ENCODE measurements at regions not wholly inside any gene's neighbourhood (a gene's known extent, or its start where the extent isn't known, plus 50 kb on each side); places are given as distances from the start of the nearest gene placed in this dataset.
A peak's percentile ranks its signal among the peaks of the same experiment; 100 is the strongest.

- no peaks in the 10 kb centered on the region for H3K4me1 Mint-ChIP-seq
- H3K36me3 Mint-ChIP-seq: no peaks in the 10 kb centered on the region
- no peak for ATAC-seq
Observed at GRCh38 chr1:69377507-69377906, 190.2 kb upstream of the LRRC7 start.

DNA sequence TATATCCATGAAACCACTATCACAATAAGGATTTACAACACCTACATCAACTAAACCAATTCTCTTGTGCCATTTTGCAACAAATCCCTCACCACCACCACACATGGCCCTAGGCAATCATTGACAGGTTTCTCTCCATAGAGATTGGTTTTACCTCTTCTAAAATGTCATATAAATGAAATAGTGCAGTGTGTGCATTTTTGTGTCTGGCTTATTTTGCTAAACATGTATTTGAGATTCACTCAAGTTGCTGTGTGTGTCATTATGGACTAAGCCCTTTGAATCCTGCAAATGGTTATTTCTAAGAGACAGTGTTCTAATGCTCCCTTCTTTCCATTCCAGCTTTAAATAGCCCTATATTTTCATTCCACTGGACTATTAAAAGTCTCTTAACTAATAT lies 179.7 kb upstream of the LRRC7 start:
- DNase-seq (ENCODE audit: low spot score in 2 of 2): no peak
- Mint-ChIP-seq H3K36me3 (no peaks in the 10 kb centered on the region), H3K4me3 (no peak overlapping the region), H3K4me1 (no peaks in the 10 kb centered on the region), H3K27ac (no peak overlapping the region), H3K9me3 (peaks cover 12% of the 10 kb centered on the region)
- no peak for ATAC-seq

More at GRCh38 chr1:69377507-69377906, 190.2 kb upstream of the LRRC7 start:
- Mint-ChIP-seq H3K9me3 (peaks cover 14% of the 10 kb centered on the region), H3K4me3 (no peak overlapping the region), H3K27ac (no peak overlapping the region)
- no peak for DNase-seq (ENCODE audit: low spot score in 2 of 2)

- Mint-ChIP-seq H3K9me3 (peaks cover 9% of the 10 kb centered on the region), H3K36me3 (no peaks in the 10 kb centered on the region), H3K4me3 (no peak overlapping the region), H3K27ac (no peak overlapping the region), H3K4me1 (no peaks in the 10 kb centered on the region)
- DNase-seq (ENCODE audit: low spot score in 2 of 2) (no peak), ATAC-seq (no peak)
Observed at GRCh38 chr1:69400128-69400527, 167.6 kb upstream of the LRRC7 start.

- no peak overlapping the region for H3K27ac Mint-ChIP-seq
- no peak overlapping the region for H3K4me3 Mint-ChIP-seq
- no peaks in the 10 kb centered on the region for H3K36me3 Mint-ChIP-seq
- H3K4me1 Mint-ChIP-seq: no peaks in the 10 kb centered on the region
- DNase-seq (ENCODE audit: low spot score in 2 of 2) (no peak), ATAC-seq (no peak)
- H3K9me3 Mint-ChIP-seq: peaks cover 12% of the 10 kb centered on the region
Observed at GRCh38 chr1:69401879-69402278, 165.8 kb upstream of the LRRC7 start.

DNA sequence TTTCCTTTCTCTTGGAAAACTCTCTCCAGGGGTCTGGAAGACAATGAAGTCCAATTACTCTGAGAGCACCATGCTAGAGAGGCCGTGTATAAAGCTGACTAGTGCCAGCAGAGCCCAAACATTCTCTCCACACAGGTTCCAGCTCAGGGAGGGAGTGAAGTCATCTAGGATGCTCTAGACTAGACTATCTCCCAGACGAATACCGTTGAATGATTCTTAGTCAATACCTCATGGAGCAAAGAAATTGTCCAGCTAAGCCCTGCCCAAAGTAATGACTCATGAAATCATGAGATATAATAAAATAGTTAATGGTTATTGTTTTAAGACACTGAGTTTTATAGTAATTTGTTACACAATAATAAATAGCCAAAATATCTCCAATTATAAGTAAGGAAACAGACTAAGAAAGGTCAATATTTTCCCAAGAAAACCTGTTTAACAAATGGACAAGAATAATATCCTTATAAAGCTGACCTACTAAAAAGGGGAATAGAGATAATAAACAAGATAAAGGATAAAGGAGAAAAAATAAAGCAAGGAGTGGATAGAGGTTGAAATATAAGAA lies 163.9 kb upstream of the LRRC7 start:
- no peak for ATAC-seq
- no peaks in the 10 kb centered on the region for H3K4me1 Mint-ChIP-seq
- H3K36me3 Mint-ChIP-seq: no peaks in the 10 kb centered on the region
- no peak for DNase-seq (ENCODE audit: low spot score in 2 of 2)
- no peak overlapping the region for H3K27ac Mint-ChIP-seq
- H3K9me3 Mint-ChIP-seq: peaks cover 9% of the 10 kb centered on the region
- H3K4me3 Mint-ChIP-seq: no peak overlapping the region

DNA sequence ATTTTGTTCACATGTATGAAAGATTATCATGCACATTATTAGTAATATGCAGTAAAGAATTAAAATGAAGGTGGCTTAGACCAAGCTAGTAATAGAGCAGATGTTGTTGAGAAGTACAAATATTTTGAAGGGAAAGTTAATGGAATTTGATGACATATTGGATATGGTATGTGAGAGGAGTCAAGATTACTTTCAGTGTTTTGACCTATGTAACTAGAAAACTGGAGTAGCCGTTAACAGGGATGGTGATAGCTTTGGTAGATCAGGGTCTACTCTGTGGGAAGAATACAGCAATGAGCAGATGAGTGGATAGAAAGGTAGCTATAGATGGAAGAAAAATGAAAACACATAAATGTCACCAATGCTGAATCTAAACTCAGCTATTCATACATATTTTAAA lies 163.2 kb upstream of the LRRC7 start:
- ATAC-seq (no peak), DNase-seq (ENCODE audit: low spot score in 2 of 2) (no peak)
- Mint-ChIP-seq H3K27ac (no peak overlapping the region), H3K4me1 (no peaks in the 10 kb centered on the region), H3K9me3 (peaks cover 9% of the 10 kb centered on the region), H3K36me3 (no peaks in the 10 kb centered on the region), H3K4me3 (no peak overlapping the region)

DNA sequence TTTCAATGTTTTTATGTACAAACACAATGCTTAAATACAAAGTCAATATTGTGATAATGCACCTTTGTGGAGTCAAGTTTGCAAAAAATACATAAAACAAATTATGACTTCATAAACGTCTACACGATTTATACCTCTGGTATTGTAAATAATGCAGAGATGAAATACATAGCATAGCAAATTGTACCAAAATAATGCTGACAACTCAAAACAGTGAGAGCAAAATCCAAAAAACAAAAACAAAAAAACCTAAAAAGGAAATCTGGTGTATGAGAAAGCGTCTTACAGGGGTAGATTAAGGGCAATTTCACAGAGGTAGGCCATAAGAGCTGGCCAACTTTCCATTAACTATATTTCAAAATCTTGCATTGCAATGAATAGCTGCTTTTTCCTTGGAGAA lies 161.5 kb upstream of the LRRC7 start:
- Mint-ChIP-seq H3K4me3 (no peak overlapping the region), H3K27ac (no peak overlapping the region), H3K9me3 (peaks cover 9% of the 10 kb centered on the region), H3K36me3 (no peaks in the 10 kb centered on the region), H3K4me1 (no peaks in the 10 kb centered on the region)
- no peak for ATAC-seq
- no peak for DNase-seq (ENCODE audit: low spot score in 2 of 2)

GRCh38 chr1:69409731-69410456 lies 157.8 kb upstream of the LRRC7 start:
- Mint-ChIP-seq H3K27ac (no peak overlapping the region), H3K4me3 (no peak overlapping the region), H3K4me1 (no peaks in the 10 kb centered on the region), H3K9me3 (peaks cover 9% of the 10 kb centered on the region), H3K36me3 (no peaks in the 10 kb centered on the region)
- peak; percentile 40 for ATAC-seq
- no peak for DNase-seq (ENCODE audit: low spot score in 2 of 2)

DNA sequence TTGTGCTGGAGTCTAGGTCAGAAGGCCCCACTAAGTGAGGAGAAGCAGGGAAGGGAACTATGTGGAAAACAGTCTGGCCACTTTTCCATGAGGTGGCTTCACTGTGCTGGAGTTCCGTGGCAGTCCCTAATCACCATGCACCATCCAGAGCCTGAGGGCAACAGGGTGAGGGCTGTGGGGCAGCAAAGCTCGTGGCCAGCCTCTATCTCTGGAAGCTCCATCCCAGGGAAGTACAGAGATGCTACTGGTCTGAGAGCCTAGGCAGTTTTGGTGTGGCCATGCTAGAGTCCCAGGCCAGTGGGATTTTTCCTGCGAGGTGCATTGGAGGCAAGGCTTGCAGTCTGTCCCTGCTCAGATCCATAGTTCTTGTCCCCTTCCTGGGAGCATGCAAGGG lies 157.3 kb upstream of the LRRC7 start:
- H3K4me3 Mint-ChIP-seq: no peak overlapping the region
- peaks cover 9% of the 10 kb centered on the region for H3K9me3 Mint-ChIP-seq
- no peaks in the 10 kb centered on the region for H3K4me1 Mint-ChIP-seq
- H3K27ac Mint-ChIP-seq: no peak overlapping the region
- DNase-seq (ENCODE audit: low spot score in 2 of 2) (no peak), ATAC-seq (no peak)
- no peaks in the 10 kb centered on the region for H3K36me3 Mint-ChIP-seq

GRCh38 chr1:69410893-69411292 lies 156.8 kb upstream of the LRRC7 start:
- Mint-ChIP-seq H3K4me3 (no peak overlapping the region), H3K36me3 (no peaks in the 10 kb centered on the region), H3K4me1 (no peaks in the 10 kb centered on the region), H3K9me3 (peaks cover 9% of the 10 kb centered on the region), H3K27ac (no peak overlapping the region)
- DNase-seq (ENCODE audit: low spot score in 2 of 2): no peak
- no peak for ATAC-seq

DNA sequence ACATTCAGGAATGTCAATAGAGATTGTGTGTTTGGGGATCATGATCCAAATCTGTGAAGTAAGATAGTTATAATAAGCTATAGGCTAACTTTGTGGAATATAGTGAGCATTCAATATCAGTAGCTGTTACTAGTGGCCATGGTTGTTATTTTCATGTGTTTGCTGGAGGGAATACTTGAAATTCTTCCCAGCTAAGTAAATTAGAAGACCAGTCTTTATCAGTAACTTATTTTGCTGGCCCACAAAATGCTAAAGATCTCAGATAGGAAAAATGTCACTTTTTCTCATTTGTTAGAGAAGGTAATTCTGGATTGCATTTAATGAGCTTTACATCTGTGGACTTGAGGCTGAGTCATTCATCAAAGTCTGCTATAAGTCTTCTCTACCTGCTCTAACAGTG lies 156.1 kb upstream of the LRRC7 start:
- H3K4me3 Mint-ChIP-seq: no peak overlapping the region
- no peaks in the 10 kb centered on the region for H3K36me3 Mint-ChIP-seq
- no peak for ATAC-seq
- H3K9me3 Mint-ChIP-seq: peaks cover 7% of the 10 kb centered on the region
- H3K4me1 Mint-ChIP-seq: no peaks in the 10 kb centered on the region
- no peak for DNase-seq (ENCODE audit: low spot score in 2 of 2)
- no peak overlapping the region for H3K27ac Mint-ChIP-seq

GRCh38 chr1:69413129-69413528 lies 154.6 kb upstream of the LRRC7 start:
- Mint-ChIP-seq H3K9me3 (peaks cover 7% of the 10 kb centered on the region), H3K4me1 (no peaks in the 10 kb centered on the region), H3K4me3 (no peak overlapping the region)

DNA sequence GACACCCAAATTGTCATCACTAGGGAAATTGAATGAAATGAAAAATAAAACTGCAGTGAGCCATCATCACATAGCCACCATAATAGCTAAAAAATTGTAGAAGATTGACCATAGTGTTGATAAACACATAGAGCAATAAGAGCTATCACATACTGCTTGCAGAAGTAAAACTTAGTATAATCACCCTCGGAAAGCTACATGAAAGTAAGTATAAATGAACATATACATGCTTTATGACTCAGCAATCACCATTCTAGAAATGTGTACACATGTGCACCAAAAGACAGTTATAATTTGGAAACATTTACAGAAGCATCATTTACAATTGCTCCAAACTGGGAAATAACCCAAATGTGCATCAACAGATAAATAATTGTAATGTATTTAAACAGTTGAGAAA lies 153.1 kb upstream of the LRRC7 start:
- ATAC-seq: no peak
- Mint-ChIP-seq H3K9me3 (peaks cover 8% of the 10 kb centered on the region), H3K27ac (no peak overlapping the region), H3K4me1 (no peaks in the 10 kb centered on the region), H3K36me3 (no peaks in the 10 kb centered on the region), H3K4me3 (no peak overlapping the region)
- DNase-seq (ENCODE audit: low spot score in 2 of 2): no peak

More at GRCh38 chr1:69413129-69413528, 154.6 kb upstream of the LRRC7 start:
- no peak for DNase-seq (ENCODE audit: low spot score in 2 of 2)
- H3K27ac Mint-ChIP-seq: no peak overlapping the region
- H3K36me3 Mint-ChIP-seq: no peaks in the 10 kb centered on the region
- no peak for ATAC-seq

DNA sequence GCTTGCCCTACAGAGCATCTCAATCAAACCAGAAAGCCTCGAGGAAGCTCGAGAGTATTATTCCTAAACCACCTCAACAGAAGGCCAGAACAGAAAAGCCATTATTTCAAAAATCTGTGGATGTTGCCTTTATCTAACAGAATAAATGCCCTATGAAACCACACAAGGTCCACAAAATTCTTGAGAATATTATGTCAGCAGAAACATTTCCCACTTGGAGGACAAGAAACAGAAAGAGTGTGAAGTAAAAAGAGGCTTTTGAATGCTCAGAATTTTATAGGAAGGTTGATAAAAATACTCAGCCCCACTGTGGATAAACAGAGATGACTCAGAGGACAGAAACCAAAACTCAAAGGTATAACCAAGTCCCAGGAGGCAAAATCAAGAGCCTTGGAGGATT lies 146.4 kb upstream of the LRRC7 start:
- Mint-ChIP-seq H3K4me3 (no peak overlapping the region), H3K4me1 (no peaks in the 10 kb centered on the region), H3K27ac (no peak overlapping the region), H3K36me3 (no peaks in the 10 kb centered on the region), H3K9me3 (peaks cover 19% of the 10 kb centered on the region)
- ATAC-seq (no peak), DNase-seq (ENCODE audit: low spot score in 2 of 2) (no peak)

DNA sequence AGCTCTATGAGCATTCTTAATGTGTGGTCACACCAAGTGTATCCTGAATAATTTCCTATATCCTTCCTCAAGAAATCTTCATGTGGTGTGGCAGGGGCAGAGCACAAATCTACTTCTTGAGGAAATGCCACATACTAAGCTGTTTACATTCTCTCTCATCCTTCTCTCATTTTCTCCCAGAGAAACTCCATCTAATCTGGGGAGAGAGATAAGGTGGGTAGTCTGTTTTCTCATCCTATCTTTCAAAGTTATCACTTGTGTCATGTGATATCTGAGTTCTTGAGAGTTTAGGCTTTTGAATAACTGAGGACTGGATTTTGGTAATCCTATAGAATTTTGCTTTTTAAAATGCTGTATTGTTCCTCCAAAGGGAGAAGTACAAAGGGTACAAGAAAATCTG lies 141.9 kb upstream of the LRRC7 start:
- DNase-seq (ENCODE audit: low spot score in 2 of 2): no peak
- ATAC-seq: no peak
- H3K27ac Mint-ChIP-seq: no peak overlapping the region
- no peaks in the 10 kb centered on the region for H3K4me1 Mint-ChIP-seq
- H3K36me3 Mint-ChIP-seq: no peaks in the 10 kb centered on the region
- H3K4me3 Mint-ChIP-seq: no peak overlapping the region
- H3K9me3 Mint-ChIP-seq: peaks cover 10% of the 10 kb centered on the region

DNA sequence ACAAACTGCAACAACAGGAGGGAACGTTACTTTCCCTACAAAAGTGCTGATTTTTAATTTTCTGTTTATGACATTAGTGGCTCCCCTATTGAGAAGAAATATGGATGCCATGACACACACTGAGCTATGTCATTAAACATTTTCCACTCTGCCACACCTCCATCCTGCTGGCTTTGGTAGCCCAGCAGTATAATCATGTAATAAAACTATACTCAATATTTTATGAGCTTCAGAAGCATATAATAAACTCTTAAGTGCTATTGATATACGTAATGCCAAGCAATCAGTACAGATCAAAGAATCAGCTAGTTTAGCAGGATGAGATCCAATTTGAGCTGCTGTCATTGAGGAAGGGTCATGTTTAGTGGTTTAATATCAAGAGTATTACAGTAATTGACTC lies 141.3 kb upstream of the LRRC7 start:
- Mint-ChIP-seq H3K9me3 (peaks cover 7% of the 10 kb centered on the region), H3K4me1 (no peaks in the 10 kb centered on the region), H3K36me3 (no peaks in the 10 kb centered on the region), H3K4me3 (no peak overlapping the region), H3K27ac (no peak overlapping the region)
- DNase-seq (ENCODE audit: low spot score in 2 of 2) (no peak), ATAC-seq (no peak)

Measured in stimulated activated effector memory CD8-positive, alpha-beta T cell treated with anti-CD3 and anti-CD28 coated beads, Interleukin-12 subunit alpha, Interleukin-12 subunit beta, amount 100 ng/mL, for 72 hours (primary cell).